RPMI8226 (cell line): ENCODE measurements at regions not wholly inside any gene's neighbourhood (a gene's known extent, or its start where the extent isn't known, plus 50 kb on each side); places are given as distances from the start of the nearest gene placed in this dataset.
"Not testable (repeated sequence)": the region's sequence is repeated elsewhere in the genome, so short reads cannot be mapped to it uniquely, and the experiment has no call there.

Experiments used
- DNase-seq: peaks from one replicate; pipeline ENCODE4 v3.0.0-alpha.2; 2015

DNA sequence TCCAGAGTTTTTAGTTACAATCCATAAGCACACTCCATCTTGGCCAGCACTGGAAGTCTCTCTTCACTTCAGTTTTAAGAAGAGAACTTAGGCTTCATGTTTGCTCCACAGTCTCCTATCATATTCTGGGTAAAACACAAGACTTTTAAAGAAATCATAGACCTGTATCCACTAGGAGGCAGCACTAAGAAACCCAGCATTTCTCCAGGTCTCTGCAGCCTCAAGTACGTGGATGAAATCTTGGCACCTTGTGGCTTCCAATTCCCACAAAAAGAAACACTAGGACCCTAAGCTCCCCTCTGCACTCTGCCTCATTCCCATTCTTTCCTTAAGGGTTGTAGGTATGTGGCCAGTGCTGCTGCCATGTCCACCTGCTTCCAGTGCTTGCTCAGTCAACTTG lies 367.3 kb upstream of the CASK start:
- no peak for DNase-seq

GRCh38 chrX:42289492-42290385 lies 366.4 kb upstream of the CASK start:
- no peak for DNase-seq

- DNase-seq, result not testable (repeated sequence)
Measured at GRCh38 chrX:42285681-42286080, 362.3 kb upstream of the CASK start.

- no peak for DNase-seq
Measured at GRCh38 chrX:42276982-42277690, 353.8 kb upstream of the CASK start.

- DNase-seq, result no peak
Measured at GRCh38 chrX:42274151-42274550, 350.8 kb upstream of the CASK start.

DNA sequence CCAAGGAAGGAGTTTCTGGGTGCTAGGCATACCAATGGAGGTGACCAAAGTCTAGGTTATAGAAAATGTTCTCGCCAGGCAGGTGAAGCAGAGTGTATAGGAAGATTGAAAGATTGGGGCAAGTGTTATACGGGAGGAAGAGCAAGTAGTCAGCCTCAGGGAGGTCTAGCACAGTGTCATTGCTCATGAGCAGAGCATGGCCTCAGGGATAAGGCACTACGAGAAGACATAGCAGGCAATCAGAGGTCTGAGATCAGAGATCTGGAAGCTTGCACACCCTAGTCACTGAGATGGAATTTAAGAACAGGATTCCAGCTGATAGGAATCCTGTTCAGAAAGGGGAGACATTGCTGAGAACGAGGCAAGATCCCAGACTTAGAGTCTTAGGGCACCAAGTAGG lies 350.0 kb upstream of the CASK start:
- DNase-seq, result no peak

GRCh38 chrX:42269186-42269585 lies 345.8 kb upstream of the CASK start:
- no peak for DNase-seq

DNA sequence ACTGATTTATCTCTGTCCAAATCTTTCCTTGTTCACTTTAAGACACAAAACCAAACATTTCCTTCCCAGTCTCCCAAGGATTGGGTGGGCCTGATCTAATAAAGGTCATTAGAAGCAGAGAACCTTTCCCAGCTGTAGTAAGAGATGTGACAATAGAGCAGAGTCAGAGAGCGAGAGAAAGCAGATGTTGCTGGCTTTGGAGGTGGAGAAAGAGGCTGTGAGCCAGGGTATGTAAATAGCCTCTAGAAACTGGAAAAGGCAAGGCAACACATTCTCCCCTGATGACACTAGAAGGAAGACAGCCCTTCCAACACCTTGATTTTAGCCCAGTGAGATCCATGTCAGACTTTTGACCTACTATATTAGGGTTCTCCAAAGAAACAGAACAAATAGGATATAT lies 337.5 kb upstream of the CASK start:
- no peak for DNase-seq

GRCh38 chrX:42248226-42248625 lies 324.9 kb upstream of the CASK start:
- DNase-seq, result no peak

GRCh38 chrX:42247241-42247640 lies 323.9 kb upstream of the CASK start:
- no peak for DNase-seq

DNA sequence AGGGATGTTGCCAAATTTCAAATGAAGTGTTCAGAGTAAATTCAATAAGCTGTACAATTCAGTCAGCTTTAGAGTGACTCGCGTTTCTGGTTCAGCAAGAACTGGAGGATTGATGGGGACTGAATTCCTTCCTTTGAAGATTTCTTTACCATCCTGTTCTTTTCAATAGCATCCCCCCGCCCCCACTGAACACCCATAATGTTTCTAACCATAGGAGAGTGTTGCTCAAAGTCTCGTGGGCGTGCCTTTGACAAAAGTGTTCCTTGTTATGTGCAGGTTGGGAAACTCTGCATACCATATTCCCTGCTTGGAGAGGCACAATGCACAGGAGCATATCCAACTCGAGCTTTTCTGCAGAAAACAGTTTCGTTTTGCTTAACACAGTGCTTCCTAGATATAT lies 323.5 kb upstream of the CASK start:
- DNase-seq, result no peak

- no peak for DNase-seq
Measured at GRCh38 chrX:42242004-42242403, 318.6 kb upstream of the CASK start.

DNA sequence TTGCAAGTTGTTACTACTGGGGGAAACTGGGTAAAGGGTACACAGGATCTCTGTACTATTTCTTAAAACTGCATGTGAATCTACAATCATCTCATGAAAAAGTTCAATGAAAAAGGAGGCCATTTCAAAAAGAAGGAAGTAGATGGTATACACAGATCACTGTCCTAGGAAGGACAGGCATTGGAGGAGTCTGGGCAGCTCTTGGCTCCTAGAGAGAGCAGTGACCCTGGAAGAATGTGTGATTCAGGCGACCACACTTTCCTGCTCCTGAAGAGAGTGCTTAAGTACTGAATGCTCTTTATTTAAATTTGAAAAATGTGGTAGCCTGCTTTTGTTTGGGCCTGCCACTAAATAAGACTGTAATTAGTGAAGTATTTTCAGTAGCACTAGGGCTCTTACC lies 318.1 kb upstream of the CASK start:
- DNase-seq, result no peak

- no peak for DNase-seq
Measured at GRCh38 chrX:42237956-42238355, 314.6 kb upstream of the CASK start.

DNA sequence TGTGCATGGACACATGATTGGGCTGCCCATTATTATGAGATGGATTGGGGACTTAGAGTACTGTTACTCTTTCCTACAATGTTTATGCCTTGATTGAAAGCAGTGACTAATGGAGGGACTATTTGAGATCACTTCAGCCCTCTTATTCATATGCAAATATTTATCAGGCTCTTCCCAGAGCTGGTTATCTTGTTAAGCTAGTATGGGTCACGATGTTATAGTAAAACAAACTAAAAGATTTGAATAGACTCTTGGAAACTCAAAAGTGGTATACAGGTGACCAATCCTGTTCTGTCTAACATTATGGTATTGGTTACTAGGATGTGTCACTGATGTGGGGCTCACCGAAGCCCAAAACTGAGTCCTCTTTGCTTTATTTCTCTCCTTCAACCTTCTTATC lies 306.2 kb upstream of the CASK start:
- no peak for DNase-seq

- DNase-seq, result no peak
Measured at GRCh38 chrX:42220666-42221065, 297.3 kb upstream of the CASK start.

DNA sequence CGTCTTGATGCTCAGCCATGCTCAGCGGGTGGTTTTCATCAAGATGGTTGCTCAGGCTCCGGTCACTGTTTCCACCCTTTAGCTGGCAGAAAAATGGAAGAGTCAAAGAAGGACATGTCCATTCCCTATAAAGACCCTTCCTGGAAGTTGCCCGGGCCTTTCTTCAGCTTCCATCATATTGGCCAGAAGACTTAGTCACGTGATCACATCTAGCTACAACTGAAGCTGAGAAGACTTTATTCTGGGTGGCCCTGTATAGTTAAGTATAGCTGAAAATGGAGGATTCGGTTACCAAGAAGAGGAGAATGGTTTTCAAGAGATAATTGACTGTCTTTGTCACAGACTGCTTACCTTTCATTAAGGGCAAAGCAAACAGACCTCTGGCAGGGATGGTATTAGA lies 296.7 kb upstream of the CASK start:
- no peak for DNase-seq

- no peak for DNase-seq
Measured at GRCh38 chrX:42219231-42219630, 295.9 kb upstream of the CASK start.

DNA sequence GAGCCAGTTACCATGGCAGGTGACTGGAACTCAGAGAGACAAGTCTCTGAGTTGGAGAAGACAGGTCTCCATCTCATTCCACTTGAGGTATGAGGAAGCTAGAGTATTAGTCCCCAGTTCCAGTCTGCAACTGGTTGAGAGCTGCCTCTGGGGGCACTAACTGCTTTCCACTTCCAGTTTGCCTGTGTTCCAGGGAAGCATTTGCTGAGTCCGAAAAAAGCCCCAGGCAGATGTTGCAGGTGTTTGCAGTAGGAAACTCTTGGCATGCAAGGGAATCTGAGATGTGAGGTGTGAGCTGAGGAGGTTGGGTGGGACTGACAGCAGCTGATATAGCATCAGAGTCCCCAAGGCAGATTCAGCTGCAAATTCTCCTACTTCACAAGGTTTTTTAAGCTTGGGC lies 272.2 kb upstream of the CASK start:
- DNase-seq, result no peak

DNA sequence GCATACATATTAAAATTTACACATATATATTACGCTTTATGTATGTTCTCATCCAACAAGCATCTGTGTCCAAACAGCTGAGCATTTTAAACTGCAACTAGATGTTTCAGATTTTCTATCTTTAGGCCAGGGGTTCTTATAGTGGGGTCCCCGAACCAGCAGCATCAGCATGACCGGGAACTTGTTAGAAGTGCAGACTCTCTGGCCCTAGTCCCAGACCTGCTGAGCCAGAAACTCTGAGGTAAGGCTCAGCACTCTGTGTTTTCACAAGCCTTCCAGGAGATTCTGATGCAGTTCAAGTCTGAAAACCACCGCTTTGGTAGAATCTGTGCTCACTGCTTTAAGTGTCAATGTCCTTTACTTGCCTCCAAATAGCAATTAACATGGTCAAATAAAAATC lies 266.2 kb upstream of the CASK start:
- DNase-seq, result no peak

- no peak for DNase-seq
Measured at GRCh38 chrX:42188730-42189129, 265.4 kb upstream of the CASK start.

- no peak for DNase-seq
Measured at GRCh38 chrX:42176789-42177188, 253.4 kb upstream of the CASK start.

- no peak for DNase-seq
Measured at GRCh38 chrX:42175843-42176242, 252.5 kb upstream of the CASK start.

GRCh38 chrX:42157923-42158322 lies 234.6 kb upstream of the CASK start:
- not testable (repeated sequence) for DNase-seq

- no peak for DNase-seq
Measured at GRCh38 chrX:42151808-42152207, 228.5 kb upstream of the CASK start.
